GM06990 (cell line): ENCODE measurements at regions not wholly inside any gene's neighbourhood (a gene's known extent, or its start where the extent isn't known, plus 50 kb on each side); places are given as distances from the start of the nearest gene placed in this dataset.

Experiments used
- DNase-seq: peaks from one replicate; pipeline ENCODE4 v3.0.0-alpha.2; 2011; ENCODE audit not compliant: insufficient read length; ENCODE audit errors: extremely low read depth
- H3K27me3 ChIP-seq: replicated peaks from 2 replicates; pipeline ENCODE4 v1.6.0; 2011; ENCODE audit warnings: low read length; ENCODE audit not compliant: control insufficient read depth, insufficient read depth
- H3K36me3 ChIP-seq: 2 replicates; pipeline ENCODE4 v1.5.1; 2011; ENCODE audit warnings: low read length; ENCODE audit not compliant: control insufficient read depth, insufficient read depth
- H3K4me3 ChIP-seq: replicated peaks from 2 replicates; pipeline ENCODE4 v1.5.1; 2011; ENCODE audit warnings: low read depth, mild to moderate bottlenecking, control low read depth, low read length
- CTCF ChIP-seq: IDR thresholded peaks from 2 replicates; pipeline ENCODE4 v1.5.1; 2011; ENCODE audit warnings: low read length, control low read depth, mild to moderate bottlenecking, inconsistent platforms; ENCODE audit not compliant: insufficient read depth, poor library complexity, severe bottlenecking

GRCh38 chr4:25536564-25537320 lies 118.9 kb upstream of the SLC34A2 start:
- no peak for TF ChIP-seq CTCF
- Histone ChIP-seq H3K4me3 (no peak overlapping the region), H3K27me3 (no peaks in the 10 kb centered on the region; the same call in 1 of the 2 replicates), H3K36me3 (no peaks in the 10 kb centered on the region)
- no peak for DNase-seq

- no peak for TF ChIP-seq CTCF
- no peak overlapping the region for H3K4me3 ChIP-seq
- H3K36me3 ChIP-seq = no peaks in the 10 kb centered on the region
- no peaks in the 10 kb centered on the region; the same call in 1 of the 2 replicates for H3K27me3 ChIP-seq
- no peak for DNase-seq
These were observed 117.2 kb upstream of the SLC34A2 start for GRCh38 chr4:25538430-25538829.

- Histone ChIP-seq H3K4me3 (no peak overlapping the region), H3K27me3 (no peaks in the 10 kb centered on the region; the same call in none of the 2 replicates), H3K36me3 (no peaks in the 10 kb centered on the region)
- DNase-seq = no peak
- TF ChIP-seq CTCF = no peak
These were observed 116.4 kb upstream of the SLC34A2 start for GRCh38 chr4:25539241-25539640.

- no peak for TF ChIP-seq CTCF
These were observed 114.9 kb upstream of the SLC34A2 start for GRCh38 chr4:25540734-25541133.

GRCh38 chr4:25547343-25547742 lies 108.3 kb upstream of the SLC34A2 start:
- H3K4me3 ChIP-seq = no peak overlapping the region

More at GRCh38 chr4:25540734-25541133, 114.9 kb upstream of the SLC34A2 start:
- no peaks in the 10 kb centered on the region for H3K36me3 ChIP-seq
- H3K4me3 ChIP-seq = no peak overlapping the region
- H3K27me3 ChIP-seq = no peaks in the 10 kb centered on the region; the same call in 1 of the 2 replicates
- no peak for DNase-seq

More at GRCh38 chr4:25547343-25547742, 108.3 kb upstream of the SLC34A2 start:
- Histone ChIP-seq H3K36me3 (no peaks in the 10 kb centered on the region), H3K27me3 (no peaks in the 10 kb centered on the region; the same call in 1 of the 2 replicates)
- DNase-seq = no peak
- no peak for TF ChIP-seq CTCF
